ENCODE measurements at regions not wholly inside any gene's neighbourhood (a gene's known extent, or its start where the extent isn't known, plus 50 kb on each side); places are given as distances from the start of the nearest gene placed in this dataset.

- Histone ChIP-seq H3K4me1 (ENCODE audit: insufficient read depth, low read length) (no peaks in the 10 kb centered on the region), H2BK120ac (ENCODE audit: low read depth, low read length, poor library complexity, severe bottlenecking) (no peak overlapping the region), H3K56ac (ENCODE audit: insufficient read length, low read depth, low read length) (no peak overlapping the region), H2BK12ac (ENCODE audit: insufficient read length, low read depth, low read length) (no peak overlapping the region), H3K4me2 (ENCODE audit: insufficient read depth, insufficient read length, low read length) (no peak overlapping the region), H3K27ac (ENCODE audit: insufficient read length, low read depth, low read length) (no peak overlapping the region), H3K9me3 (ENCODE audit: control insufficient read depth, low read depth, low read length) (no peaks in the 10 kb centered on the region), H3K4ac (ENCODE audit: low read depth, low read length) (no peak overlapping the region), H2BK20ac (ENCODE audit: low read depth, low read length, poor library complexity, severe bottlenecking) (no peak overlapping the region), H4K91ac (ENCODE audit: insufficient read length, low read depth, low read length) (no peak overlapping the region), H3K9ac (ENCODE audit: extremely low read depth, insufficient read length, low read length) (no peak overlapping the region), H2AFZ (ENCODE audit: low read length) (no peak overlapping the region), H2BK5ac (ENCODE audit: insufficient read length, low read length) (no peak overlapping the region), H3T11ph (ENCODE audit: low read length) (no peak overlapping the region), H4K8ac (replicated peaks; ENCODE audit: insufficient read length, low read depth, low read length) (no peak overlapping the region), H3K18ac (ENCODE audit: insufficient read length, low read depth, low read length) (no peak overlapping the region), H3K79me1 (ENCODE audit: insufficient read depth, low read depth, low read length, poor library complexity, severe bottlenecking) (no peaks in the 10 kb centered on the region), H2AK5ac (ENCODE audit: insufficient read length, low read length) (no peak overlapping the region), H4K20me1 (ENCODE audit: control insufficient read depth, insufficient read depth, insufficient read length) (no peaks in the 10 kb centered on the region), H3K27me3 (ENCODE audit: insufficient read depth, low read length) (no peaks in the 10 kb centered on the region), H3K79me2 (ENCODE audit: insufficient read depth, low read length) (no peaks in the 10 kb centered on the region), H2BK15ac (ENCODE audit: low read depth, low read length) (no peak overlapping the region), H3K14ac (ENCODE audit: insufficient read depth, low read length) (no peak overlapping the region), H4K5ac (ENCODE audit: insufficient read length, low read depth, low read length) (no peak overlapping the region), H3K23ac (ENCODE audit: insufficient read length, low read depth, low read length) (no peak overlapping the region), H3K23me2 (ENCODE audit: insufficient read length, low read depth, low read length, poor library complexity, severe bottlenecking) (no peaks in the 10 kb centered on the region)
- Mint-ChIP-seq H3K4me1 (peaks cover 10 to 12% of the 10 kb centered on the region in 2 experiments; a peak in 3 of 4 replicates), H3K4me3 (no peak overlapping the region), H3K27me3 (ENCODE audit: low read depth) (no peaks in the 10 kb centered on the region; the same call in 1 of the 2 replicates), H3K9me3 (peaks cover 5 to 9% of the 10 kb centered on the region in 2 experiments; a peak in 1 of 5 replicates), H3K36me3 (ENCODE audit: insufficient read depth in 1 of 3, low read depth in 3 of 3) (peaks cover 0 to 18% (median 2%) of the 10 kb centered on the region in 3 experiments; a peak in 2 of 7 replicates), H3K27ac (no peak overlapping the region)
- no peak for TF ChIP-seq CTCF (conservative IDR thresholded peaks at IDR 0.05)
- DNase-seq: no peak
- WGBS (ENCODE audit: extremely low coverage, insufficient read length, low lambda C conversion rate): no CpG with 5 or more reads among the region's 4 CpGs
These were observed 198.7 kb downstream of the RNF144A start for GRCh38 chr2:7115906-7116305.

Data from H9 (cell line).